ENCODE measurements at regions not wholly inside any gene's neighbourhood (a gene's known extent, or its start where the extent isn't known, plus 50 kb on each side); places are given as distances from the start of the nearest gene placed in this dataset.

- ChIA-PET POLR2A (no interaction called here), CTCF (no interaction called here)
- Mint-ChIP-seq H3K9me3 (peaks cover 3% of the 10 kb centered on the region), H3K4me3 (no peak overlapping the region), H3K36me3 (ENCODE audit: low read depth) (no peaks in the 10 kb centered on the region), H3K27ac (no peak overlapping the region), H3K4me1 (ENCODE audit: low read depth) (no peaks in the 10 kb centered on the region), H3K27me3 (no peaks in the 10 kb centered on the region)
- Histone ChIP-seq H3K27ac (ENCODE audit: low read depth in 1 of 2, low read length in 2 of 2) (no peak overlapping the region), H3K36me3 (ENCODE audit: insufficient read depth, low read length) (no peaks in the 10 kb centered on the region), H3K4me3 (ENCODE audit: low read length) (no peak overlapping the region), H3K4me1 (ENCODE audit: insufficient read depth, low read length) (no peaks in the 10 kb centered on the region), H3K9me3 (ENCODE audit: control insufficient read depth in 1 of 2, insufficient read depth in 1 of 2, low read length in 2 of 2) (no peaks in the 10 kb centered on the region), H3K27me3 (ENCODE audit: control insufficient read depth in 1 of 2, insufficient read depth in 2 of 2, low read length in 2 of 2) (no peaks in the 10 kb centered on the region)
- ATAC-seq (ENCODE audit: poor library complexity) (no peak), DNase-seq (no peak)
- intact Hi-C loops (cut with DNase I, micrococcal nuclease): no loop called here
- TF ChIP-seq, protein P1, sequence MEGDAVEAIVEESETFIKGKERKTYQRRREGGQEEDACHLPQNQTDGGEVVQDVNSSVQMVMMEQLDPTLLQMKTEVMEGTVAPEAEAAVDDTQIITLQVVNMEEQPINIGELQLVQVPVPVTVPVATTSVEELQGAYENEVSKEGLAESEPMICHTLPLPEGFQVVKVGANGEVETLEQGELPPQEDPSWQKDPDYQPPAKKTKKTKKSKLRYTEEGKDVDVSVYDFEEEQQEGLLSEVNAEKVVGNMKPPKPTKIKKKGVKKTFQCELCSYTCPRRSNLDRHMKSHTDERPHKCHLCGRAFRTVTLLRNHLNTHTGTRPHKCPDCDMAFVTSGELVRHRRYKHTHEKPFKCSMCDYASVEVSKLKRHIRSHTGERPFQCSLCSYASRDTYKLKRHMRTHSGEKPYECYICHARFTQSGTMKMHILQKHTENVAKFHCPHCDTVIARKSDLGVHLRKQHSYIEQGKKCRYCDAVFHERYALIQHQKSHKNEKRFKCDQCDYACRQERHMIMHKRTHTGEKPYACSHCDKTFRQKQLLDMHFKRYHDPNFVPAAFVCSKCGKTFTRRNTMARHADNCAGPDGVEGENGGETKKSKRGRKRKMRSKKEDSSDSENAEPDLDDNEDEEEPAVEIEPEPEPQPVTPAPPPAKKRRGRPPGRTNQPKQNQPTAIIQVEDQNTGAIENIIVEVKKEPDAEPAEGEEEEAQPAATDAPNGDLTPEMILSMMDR (IDR thresholded peaks at IDR 0.05): no peak
Measured at GRCh38 chr12:78407722-78408121, 456.9 kb upstream of the SYT1 start.

GRCh38 chr12:78414071-78414470, 450.5 kb upstream of the SYT1 start:
- no peaks in the 10 kb centered on the region for H3K36me3 Mint-ChIP-seq (ENCODE audit: low read depth)
- no peaks in the 10 kb centered on the region for H3K4me1 ChIP-seq (ENCODE audit: insufficient read depth, low read length)
- no peak overlapping the region for H3K27ac Mint-ChIP-seq
- H3K27me3 ChIP-seq (ENCODE audit: control insufficient read depth in 1 of 2, insufficient read depth in 2 of 2, low read length in 2 of 2): no peaks in the 10 kb centered on the region
- no peak overlapping the region for H3K4me3 Mint-ChIP-seq
- peaks cover 7% of the 10 kb centered on the region for H3K9me3 Mint-ChIP-seq
- no peaks in the 10 kb centered on the region for H3K27me3 Mint-ChIP-seq
- H3K36me3 ChIP-seq (ENCODE audit: insufficient read depth, low read length): no peaks in the 10 kb centered on the region
- CTCF ChIA-PET: no interaction called here
- no peaks in the 10 kb centered on the region for H3K4me1 Mint-ChIP-seq (ENCODE audit: low read depth)
- no peak for ATAC-seq (ENCODE audit: poor library complexity)
- no peak overlapping the region for H3K27ac ChIP-seq (ENCODE audit: low read depth in 1 of 2, low read length in 2 of 2)
- H3K4me3 ChIP-seq (ENCODE audit: low read length): no peak overlapping the region
- intact Hi-C loops (cut with DNase I, micrococcal nuclease): no loop called here
- TF ChIP-seq, protein P1 (IDR thresholded peaks at IDR 0.05): no peak
- DNase-seq: no peak
- POLR2A ChIA-PET: no interaction called here
- no peaks in the 10 kb centered on the region for H3K9me3 ChIP-seq (ENCODE audit: control insufficient read depth in 1 of 2, insufficient read depth in 1 of 2, low read length in 2 of 2)

DNA sequence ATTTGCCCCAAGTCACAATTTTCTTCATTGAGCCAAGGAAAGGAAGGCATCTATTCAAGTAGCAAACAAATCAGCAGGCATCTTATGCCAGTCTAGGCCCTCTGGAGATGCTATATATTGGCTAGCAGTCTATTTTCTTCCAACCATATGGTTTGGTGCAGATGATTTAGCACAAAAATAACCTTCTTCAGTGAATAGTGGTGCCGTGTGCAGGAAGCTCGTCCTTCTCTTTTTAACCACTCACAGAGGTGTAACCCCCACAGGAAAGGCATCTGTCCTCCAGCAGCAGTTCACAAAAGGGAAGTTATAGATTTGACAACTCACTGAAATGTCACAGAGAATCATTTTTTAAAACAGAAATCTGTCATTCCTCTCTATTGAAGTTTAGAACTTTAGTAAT, 445.7 kb upstream of the SYT1 start:
- Histone ChIP-seq H3K27ac (ENCODE audit: low read depth in 1 of 2, low read length in 2 of 2) (no peak overlapping the region), H3K27me3 (ENCODE audit: control insufficient read depth in 1 of 2, insufficient read depth in 2 of 2, low read length in 2 of 2) (no peaks in the 10 kb centered on the region), H3K36me3 (ENCODE audit: insufficient read depth, low read length) (no peaks in the 10 kb centered on the region), H3K4me3 (ENCODE audit: low read length) (no peak overlapping the region), H3K9me3 (ENCODE audit: control insufficient read depth in 1 of 2, insufficient read depth in 1 of 2, low read length in 2 of 2) (no peaks in the 10 kb centered on the region), H3K4me1 (ENCODE audit: insufficient read depth, low read length) (no peaks in the 10 kb centered on the region)
- H3K27me3 Mint-ChIP-seq: no peaks in the 10 kb centered on the region
- no peak overlapping the region for H3K4me3 Mint-ChIP-seq
- intact Hi-C loops (cut with DNase I, micrococcal nuclease): no loop called here
- CTCF ChIA-PET: no interaction called here
- H3K36me3 Mint-ChIP-seq (ENCODE audit: low read depth): no peaks in the 10 kb centered on the region
- no peak overlapping the region for H3K27ac Mint-ChIP-seq
- POLR2A ChIA-PET: no interaction called here
- H3K9me3 Mint-ChIP-seq: peaks cover 4% of the 10 kb centered on the region
- TF ChIP-seq, protein P1 (IDR thresholded peaks at IDR 0.05): no peak
- DNase-seq: no peak
- H3K4me1 Mint-ChIP-seq (ENCODE audit: low read depth): no peaks in the 10 kb centered on the region
- ATAC-seq (ENCODE audit: poor library complexity): no peak
